ENCODE measurements at regions not wholly inside any gene's neighbourhood (a gene's known extent, or its start where the extent isn't known, plus 50 kb on each side); places are given as distances from the start of the nearest gene placed in this dataset.

DNA sequence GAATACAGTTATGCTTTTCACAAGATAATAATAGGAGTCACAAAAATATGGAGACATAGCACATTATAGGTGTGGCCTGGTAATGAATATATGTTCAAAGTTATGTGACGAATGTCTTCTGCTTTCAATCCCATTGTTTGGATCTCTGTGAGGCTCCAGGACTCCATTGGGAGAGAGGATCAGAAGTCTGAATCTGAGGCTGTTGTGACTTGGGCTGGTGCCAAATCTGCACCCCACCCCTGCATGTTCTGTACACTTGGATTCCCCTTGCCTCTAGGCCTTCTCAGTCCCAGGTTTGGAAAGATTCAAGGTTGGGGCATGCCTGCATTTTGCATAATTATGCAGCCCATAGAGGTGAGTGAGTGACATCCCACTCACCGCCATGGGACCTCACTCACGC is 103.1 kb upstream of the MGAT5 start:
- Histone ChIP-seq H3K36me3 (no peaks in the 10 kb centered on the region), H3K27me3 (no peaks in the 10 kb centered on the region), H3K4me3 (no peak overlapping the region), H3K9me3 (no peaks in the 10 kb centered on the region), H3K27ac (no peak overlapping the region), H3K4me1 (peaks cover 17 to 33% (median 23%) of the 10 kb centered on the region in 4 donors)
- no peak for ATAC-seq (ENCODE audit: low FRiP score in 2 of 2)
- no peak for DNase-seq
- WGBS, 2 donors = 98 to 99% methylated on average over 3 of the region's 3 CpGs
- TF ChIP-seq EP300 (IDR thresholded peaks at IDR 0.05) (no peak), POLR2AphosphoS5 (IDR thresholded peaks at IDR 0.05) (no peak), POLR2A (IDR thresholded peaks at IDR 0.05) (no peak)
- TF ChIP-seq, protein P1, sequence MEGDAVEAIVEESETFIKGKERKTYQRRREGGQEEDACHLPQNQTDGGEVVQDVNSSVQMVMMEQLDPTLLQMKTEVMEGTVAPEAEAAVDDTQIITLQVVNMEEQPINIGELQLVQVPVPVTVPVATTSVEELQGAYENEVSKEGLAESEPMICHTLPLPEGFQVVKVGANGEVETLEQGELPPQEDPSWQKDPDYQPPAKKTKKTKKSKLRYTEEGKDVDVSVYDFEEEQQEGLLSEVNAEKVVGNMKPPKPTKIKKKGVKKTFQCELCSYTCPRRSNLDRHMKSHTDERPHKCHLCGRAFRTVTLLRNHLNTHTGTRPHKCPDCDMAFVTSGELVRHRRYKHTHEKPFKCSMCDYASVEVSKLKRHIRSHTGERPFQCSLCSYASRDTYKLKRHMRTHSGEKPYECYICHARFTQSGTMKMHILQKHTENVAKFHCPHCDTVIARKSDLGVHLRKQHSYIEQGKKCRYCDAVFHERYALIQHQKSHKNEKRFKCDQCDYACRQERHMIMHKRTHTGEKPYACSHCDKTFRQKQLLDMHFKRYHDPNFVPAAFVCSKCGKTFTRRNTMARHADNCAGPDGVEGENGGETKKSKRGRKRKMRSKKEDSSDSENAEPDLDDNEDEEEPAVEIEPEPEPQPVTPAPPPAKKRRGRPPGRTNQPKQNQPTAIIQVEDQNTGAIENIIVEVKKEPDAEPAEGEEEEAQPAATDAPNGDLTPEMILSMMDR (IDR thresholded peaks at IDR 0.05) = no peak

DNA sequence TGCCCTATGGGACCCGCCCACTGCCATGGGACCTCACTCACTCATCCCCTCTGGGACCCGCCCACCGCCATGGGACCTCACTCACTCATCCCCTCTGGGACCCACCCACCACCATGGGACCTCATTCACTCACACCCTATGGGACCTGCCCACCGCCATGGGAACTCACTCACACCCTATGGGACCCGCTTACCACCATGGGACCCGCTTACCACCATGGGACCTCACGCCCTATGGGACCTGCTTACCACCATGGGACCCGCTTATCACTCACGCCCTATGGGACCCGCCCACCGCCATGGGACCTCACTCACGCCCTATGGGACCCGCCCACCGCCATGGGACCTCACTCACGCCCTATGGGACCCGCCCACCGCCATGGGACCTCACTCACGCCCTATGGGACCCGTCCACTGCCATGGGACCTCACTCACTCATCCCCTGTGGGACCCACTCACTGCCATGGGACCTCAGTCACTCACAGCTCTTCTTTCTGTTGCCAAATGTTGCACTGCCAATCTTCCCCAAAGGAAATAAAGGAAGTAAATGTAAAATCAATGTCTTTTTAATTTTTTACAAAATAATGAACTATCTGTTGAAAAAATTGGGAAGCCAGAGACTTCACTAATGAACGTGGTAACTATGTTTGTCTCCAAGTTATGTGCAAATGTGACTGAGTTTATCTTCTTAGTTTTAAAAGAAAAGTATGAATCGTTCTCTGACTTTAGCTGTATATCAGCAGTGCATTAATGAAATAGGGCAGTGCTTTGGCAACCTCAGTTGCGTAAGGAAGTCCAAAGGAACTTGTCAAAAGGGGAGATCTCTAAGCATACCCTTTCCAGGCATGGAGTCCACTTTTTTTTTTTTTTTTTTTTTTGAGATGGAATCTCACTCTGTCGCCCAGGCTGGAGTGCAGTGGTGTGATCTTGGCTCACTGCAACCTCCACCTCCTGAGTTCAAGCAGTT is 101.5 kb upstream of the MGAT5 start:
- ATAC-seq (ENCODE audit: low FRiP score in 2 of 2) (no peak), DNase-seq (peak in 1 of 2 donors; percentile 17)
- H3K27ac ChIP-seq = no peak overlapping the region
- TF ChIP-seq, protein P1 (IDR thresholded peaks at IDR 0.05) = no peak
- TF ChIP-seq POLR2AphosphoS5 (IDR thresholded peaks at IDR 0.05) (no peak), POLR2A (IDR thresholded peaks at IDR 0.05) (no peak)
- H3K27me3 ChIP-seq = no peaks in the 10 kb centered on the region
- no peak overlapping the region for H3K4me3 ChIP-seq
- H3K36me3 ChIP-seq = no peaks in the 10 kb centered on the region
- 90 to 94% methylated on average over 23 of the region's 23 CpGs for WGBS, 2 donors
- H3K4me1 ChIP-seq = peaks cover 18 to 42% (median 26%) of the 10 kb centered on the region in 4 donors
- no peaks in the 10 kb centered on the region for H3K9me3 ChIP-seq

DNA sequence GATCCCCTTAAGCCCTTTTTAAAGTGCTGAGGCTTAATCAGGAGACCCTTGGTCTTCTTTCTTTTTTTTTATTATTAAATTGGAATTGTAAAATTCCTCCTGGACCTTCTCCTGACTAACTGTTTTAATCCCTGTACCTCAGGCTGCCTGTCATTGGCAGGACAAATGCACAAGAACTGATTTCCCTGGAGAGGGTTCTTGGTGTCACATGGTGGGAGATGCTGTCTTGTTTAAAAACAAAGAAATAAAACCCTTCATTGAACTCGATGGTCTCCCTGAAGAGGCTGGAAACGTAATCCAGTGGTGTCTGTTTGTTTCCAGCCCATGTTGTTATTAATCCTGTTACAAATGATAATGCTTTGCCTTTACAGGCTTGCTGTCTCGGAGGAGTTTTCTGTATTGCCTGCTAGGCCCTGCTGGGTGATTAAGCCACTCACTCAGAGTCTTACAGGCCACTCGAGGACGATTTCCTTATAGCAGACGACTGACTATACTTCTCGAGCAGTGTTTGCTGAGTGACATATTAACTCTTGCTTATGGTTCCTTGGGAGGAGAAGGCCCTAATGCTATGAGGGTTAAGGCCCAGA is 100.5 kb upstream of the MGAT5 start:
- 64 to 77% methylated on average over 7 of the region's 7 CpGs for WGBS, 2 donors
- H3K27ac ChIP-seq = no peak overlapping the region
- peak in 1 of 2 donors; percentile 57 for DNase-seq
- H3K36me3 ChIP-seq = no peaks in the 10 kb centered on the region
- H3K27me3 ChIP-seq = no peaks in the 10 kb centered on the region
- H3K9me3 ChIP-seq = no peaks in the 10 kb centered on the region
- ATAC-seq (ENCODE audit: low FRiP score in 2 of 2) = no peak
- H3K4me1 ChIP-seq = peaks cover 18 to 42% (median 26%) of the 10 kb centered on the region in 4 donors
- no peak overlapping the region for H3K4me3 ChIP-seq
- TF ChIP-seq EP300 (IDR thresholded peaks at IDR 0.05) (no peak), POLR2A (IDR thresholded peaks at IDR 0.05) (no peak), POLR2AphosphoS5 (IDR thresholded peaks at IDR 0.05) (no peak)
- TF ChIP-seq, protein P1 (IDR thresholded peaks at IDR 0.05) = no peak

DNA sequence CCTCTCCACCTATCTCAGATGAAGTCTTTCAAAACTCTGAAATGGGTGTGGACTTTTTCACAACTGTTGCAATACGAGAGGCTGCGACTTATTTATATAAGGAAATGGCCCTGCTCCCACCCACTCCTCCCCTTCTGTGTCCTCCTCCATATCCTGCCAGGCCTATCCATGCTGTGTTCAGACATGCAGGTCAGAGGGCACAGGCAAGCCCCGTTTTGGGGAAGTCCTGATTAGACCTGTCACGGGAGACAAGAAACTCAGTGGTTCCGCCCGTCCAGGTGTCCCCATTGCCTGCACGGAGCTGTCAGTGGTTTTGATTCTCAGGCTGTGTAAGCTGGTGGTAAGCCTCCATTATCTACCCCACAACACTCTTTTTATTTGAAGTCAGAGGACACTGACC is 99.6 kb upstream of the MGAT5 start:
- peak in 1 of 4 donors; percentile 42 for TF ChIP-seq EP300 (IDR thresholded peaks at IDR 0.05)
- TF ChIP-seq POLR2AphosphoS5 (IDR thresholded peaks at IDR 0.05) = peak in 1 of 2 donors; percentile 47
- no peak for TF ChIP-seq POLR2A (IDR thresholded peaks at IDR 0.05)
- ATAC-seq (ENCODE audit: low FRiP score in 2 of 2) = peak; percentile 67 to 78
- whole genome bisulfite sequencing, 2 donors = 47 to 54% methylated on average over 7 of the region's 7 CpGs
- Histone ChIP-seq H3K36me3 (no peaks in the 10 kb centered on the region), H3K27me3 (no peaks in the 10 kb centered on the region), H3K27ac (no peak overlapping the region), H3K4me1 (peaks cover 18 to 38% (median 26%) of the 10 kb centered on the region in 4 donors), H3K9me3 (no peaks in the 10 kb centered on the region), H3K4me3 (no peak overlapping the region)
- DNase-seq = peak in 1 of 2 donors; percentile 71

DNA sequence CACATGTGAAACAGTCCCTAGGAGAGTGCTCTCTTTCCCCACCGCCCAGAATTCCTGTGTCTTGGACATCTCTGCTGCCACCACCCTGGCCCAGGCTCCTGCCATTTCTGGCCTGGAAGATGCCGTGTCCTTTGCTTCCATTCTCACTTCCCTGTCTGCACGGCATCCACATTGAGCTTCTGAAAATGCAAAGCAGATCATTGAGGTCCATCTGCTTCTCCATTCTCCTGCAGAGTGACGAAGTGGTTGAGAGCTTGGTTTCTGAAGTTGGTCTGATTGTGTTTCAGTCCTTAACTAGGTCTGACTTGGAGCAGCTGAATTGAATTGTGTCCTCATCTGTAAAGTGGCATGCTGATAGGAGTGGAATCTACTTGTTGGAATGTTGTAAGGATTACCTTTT is 98.7 kb upstream of the MGAT5 start:
- Histone ChIP-seq H3K9me3 (no peaks in the 10 kb centered on the region), H3K27ac (no peak overlapping the region), H3K27me3 (no peaks in the 10 kb centered on the region), H3K4me1 (peaks cover 18 to 42% (median 28%) of the 10 kb centered on the region in 4 donors), H3K36me3 (no peaks in the 10 kb centered on the region), H3K4me3 (no peak overlapping the region)
- ATAC-seq (ENCODE audit: low FRiP score in 2 of 2) = peak in 1 of 2 donors; percentile 37
- TF ChIP-seq, protein P1 (IDR thresholded peaks at IDR 0.05) = no peak
- no peak for TF ChIP-seq EP300 (IDR thresholded peaks at IDR 0.05)
- TF ChIP-seq POLR2AphosphoS5 (IDR thresholded peaks at IDR 0.05) = no peak
- TF ChIP-seq POLR2A (IDR thresholded peaks at IDR 0.05) = no peak
- DNase-seq = no peak
- WGBS, 2 donors = 77 to 93% methylated on average over 4 of the region's 4 CpGs

All from upper lobe of left lung (tissue), 6 donors.